ENCODE measurements at regions not wholly inside any gene's neighbourhood (a gene's known extent, or its start where the extent isn't known, plus 50 kb on each side); places are given as distances from the start of the nearest gene placed in this dataset.

GRCh38 chr18:44458777-44459176, 221.9 kb upstream of the SETBP1 start:
- Histone ChIP-seq H3K4me3 (no peak overlapping the region), H3K4me1 (ENCODE audit: insufficient read depth) (0 out of 2 replicates have a peak, but pooled peaks cover 5% of the 10 kb centered on the region), H3K27me3 (replicated peaks; ENCODE audit: insufficient read depth) (no peaks in the 10 kb centered on the region), H3K36me3 (ENCODE audit: low read depth) (no peaks in the 10 kb centered on the region), H3F3A (ENCODE audit: insufficient read depth) (peaks cover 13% of the 10 kb centered on the region), H3K27ac (no peak overlapping the region; the same call in 1 of the 2 replicates), H3K9me2 (ENCODE audit: insufficient read depth) (no peaks in the 10 kb centered on the region), H2AFZ (no peak overlapping the region), H4K20me1 (ENCODE audit: insufficient read depth) (no peaks in the 10 kb centered on the region), H3K4me2 (ENCODE audit: unreplicated experiment) (no peak overlapping the region), H3K79me2 (ENCODE audit: insufficient read depth) (no peaks in the 10 kb centered on the region), H3K9ac (no peak overlapping the region), H3K9me3 (ENCODE audit: low read depth) (no peaks in the 10 kb centered on the region)
- TF ChIP-seq EZH2phosphoT487 (IDR thresholded peaks at IDR 0.05; ENCODE audit: insufficient read depth, low read depth) (no peak), EZH2 (IDR thresholded peaks at IDR 0.05; ENCODE audit: insufficient read depth, poor library complexity, severe bottlenecking) (no peak)
- DNase-seq: peak; percentile 90
- WGBS, 2 experiments (ENCODE audit: low coverage in 1 of 2, low lambda C conversion rate in 2 of 2, missing lambda C conversion rate in 2 of 2): 39 to 52% methylated on average over 2 of the region's 2 CpGs
- in situ Hi-C loops (cut with MboI): no loop called here

GRCh38 chr18:44464398-44465180, 216.1 kb upstream of the SETBP1 start:
- H3K9ac ChIP-seq: no peak overlapping the region
- H2AFZ ChIP-seq: no peak overlapping the region
- H4K20me1 ChIP-seq (ENCODE audit: insufficient read depth): no peaks in the 10 kb centered on the region
- H3K27me3 ChIP-seq (replicated peaks; ENCODE audit: insufficient read depth): no peaks in the 10 kb centered on the region
- H3K4me1 ChIP-seq (ENCODE audit: insufficient read depth): peaks cover 9% of the 10 kb centered on the region
- no peak overlapping the region for H3K4me2 ChIP-seq (ENCODE audit: unreplicated experiment)
- no peaks in the 10 kb centered on the region for H3F3A ChIP-seq (ENCODE audit: insufficient read depth)
- H3K9me2 ChIP-seq (ENCODE audit: insufficient read depth): no peaks in the 10 kb centered on the region
- H3K27ac ChIP-seq: no peak overlapping the region
- DNase-seq: peak; percentile 60
- 25 to 26% methylated on average over 4 of the region's 4 CpGs for WGBS, 2 experiments (ENCODE audit: low coverage in 1 of 2, low lambda C conversion rate in 2 of 2, missing lambda C conversion rate in 2 of 2)
- H3K36me3 ChIP-seq (ENCODE audit: low read depth): no peaks in the 10 kb centered on the region
- in situ Hi-C loops (cut with MboI): no loop called here
- no peak for TF ChIP-seq EZH2 (IDR thresholded peaks at IDR 0.05; ENCODE audit: insufficient read depth, poor library complexity, severe bottlenecking)
- TF ChIP-seq EZH2phosphoT487 (IDR thresholded peaks at IDR 0.05; ENCODE audit: insufficient read depth, low read depth): no peak
- no peak overlapping the region for H3K4me3 ChIP-seq
- no peaks in the 10 kb centered on the region for H3K9me3 ChIP-seq (ENCODE audit: low read depth)
- no peaks in the 10 kb centered on the region for H3K79me2 ChIP-seq (ENCODE audit: insufficient read depth)

- H3K9me3 ChIP-seq (ENCODE audit: low read depth): no peaks in the 10 kb centered on the region
- H3K4me2 ChIP-seq (ENCODE audit: unreplicated experiment): no peak overlapping the region
- H3K79me2 ChIP-seq (ENCODE audit: insufficient read depth): no peaks in the 10 kb centered on the region
- H3K9ac ChIP-seq: no peak overlapping the region
- in situ Hi-C loops (cut with MboI): no loop called here
- H3K9me2 ChIP-seq (ENCODE audit: insufficient read depth): no peaks in the 10 kb centered on the region
- TF ChIP-seq EZH2phosphoT487 (IDR thresholded peaks at IDR 0.05; ENCODE audit: insufficient read depth, low read depth) (no peak), EZH2 (IDR thresholded peaks at IDR 0.05; ENCODE audit: insufficient read depth, poor library complexity, severe bottlenecking) (no peak)
- no peak overlapping the region for H2AFZ ChIP-seq
- WGBS, 2 experiments (ENCODE audit: low coverage in 1 of 2, low lambda C conversion rate in 2 of 2, missing lambda C conversion rate in 2 of 2): 21 to 28% methylated on average over 2 of the region's 2 CpGs
- no peaks in the 10 kb centered on the region for H3F3A ChIP-seq (ENCODE audit: insufficient read depth)
- no peak overlapping the region for H3K27ac ChIP-seq
- 0 out of 2 replicates have a peak, but pooled peaks cover under 1% of the 10 kb centered on the region for H3K27me3 ChIP-seq (replicated peaks; ENCODE audit: insufficient read depth)
- no peaks in the 10 kb centered on the region for H4K20me1 ChIP-seq (ENCODE audit: insufficient read depth)
- no peak for DNase-seq
- H3K4me3 ChIP-seq: no peak overlapping the region
- no peaks in the 10 kb centered on the region for H3K36me3 ChIP-seq (ENCODE audit: low read depth)
- peaks cover 9% of the 10 kb centered on the region for H3K4me1 ChIP-seq (ENCODE audit: insufficient read depth)
Measured at GRCh38 chr18:44465381-44465841, 215.3 kb upstream of the SETBP1 start.

- H3K79me2 ChIP-seq (ENCODE audit: insufficient read depth): no peaks in the 10 kb centered on the region
- no peak overlapping the region for H3K4me3 ChIP-seq
- no peak overlapping the region for H3K9ac ChIP-seq
- no peaks in the 10 kb centered on the region for H3F3A ChIP-seq (ENCODE audit: insufficient read depth)
- no peak for DNase-seq
- H3K4me2 ChIP-seq (ENCODE audit: unreplicated experiment): no peak overlapping the region
- no peak overlapping the region for H3K27ac ChIP-seq
- H3K36me3 ChIP-seq (ENCODE audit: low read depth): no peaks in the 10 kb centered on the region
- H4K20me1 ChIP-seq (ENCODE audit: insufficient read depth): no peaks in the 10 kb centered on the region
- WGBS, 2 experiments (ENCODE audit: low coverage in 1 of 2, low lambda C conversion rate in 2 of 2, missing lambda C conversion rate in 2 of 2): 64 to 66% methylated on average over 2 of the region's 2 CpGs
- no peak overlapping the region for H2AFZ ChIP-seq
- H3K9me2 ChIP-seq (ENCODE audit: insufficient read depth): no peaks in the 10 kb centered on the region
- H3K27me3 ChIP-seq (replicated peaks; ENCODE audit: insufficient read depth): 0 out of 2 replicates have a peak, but pooled peaks cover 7% of the 10 kb centered on the region
- peaks cover 9% of the 10 kb centered on the region for H3K4me1 ChIP-seq (ENCODE audit: insufficient read depth)
- in situ Hi-C loops (cut with MboI): no loop called here
- TF ChIP-seq EZH2 (IDR thresholded peaks at IDR 0.05; ENCODE audit: insufficient read depth, poor library complexity, severe bottlenecking) (no peak), EZH2phosphoT487 (IDR thresholded peaks at IDR 0.05; ENCODE audit: insufficient read depth, low read depth) (no peak)
- no peaks in the 10 kb centered on the region for H3K9me3 ChIP-seq (ENCODE audit: low read depth)
Measured at GRCh38 chr18:44466997-44467396, 213.7 kb upstream of the SETBP1 start.
